NOMO-1 (cell line): ENCODE measurements at regions not wholly inside any gene's neighbourhood (a gene's known extent, or its start where the extent isn't known, plus 50 kb on each side); places are given as distances from the start of the nearest gene placed in this dataset.

Experiments
- DNase-seq, 2 experiments: peaks; one replicate each; lab custom pipeline; 2025; ENCODE audit not compliant: unreplicated experiment in 2 of 2; lab: John Stamatoyannopoulos, UW

- no peak for DNase-seq
These were observed 152.2 kb upstream of the IRX2 start for GRCh38 chr5:2903451-2904395.

GRCh38 chr5:2902742-2903297 lies 151.3 kb upstream of the IRX2 start:
- DNase-seq = no peak

- no peak for DNase-seq
These were observed 150.7 kb upstream of the IRX2 start for GRCh38 chr5:2902186-2902585.

GRCh38 chr5:2901511-2901910 lies 150.0 kb upstream of the IRX2 start:
- DNase-seq = no peak

GRCh38 chr5:2901096-2901495 lies 149.6 kb upstream of the IRX2 start:
- DNase-seq = no peak

- no peak for DNase-seq
These were observed 148.9 kb upstream of the IRX2 start for GRCh38 chr5:2900360-2900759.

GRCh38 chr5:2899311-2899710 lies 147.8 kb upstream of the IRX2 start:
- DNase-seq = no peak

GRCh38 chr5:2898661-2899060 lies 147.2 kb upstream of the IRX2 start:
- no peak for DNase-seq

GRCh38 chr5:2897276-2897961 lies 145.9 kb upstream of the IRX2 start:
- DNase-seq = no peak

GRCh38 chr5:2896371-2897275 lies 145.1 kb upstream of the IRX2 start:
- DNase-seq = no peak

GRCh38 chr5:2895876-2896275 lies 144.4 kb upstream of the IRX2 start:
- DNase-seq = no peak

GRCh38 chr5:2895196-2895595 lies 143.7 kb upstream of the IRX2 start:
- no peak for DNase-seq

GRCh38 chr5:2894736-2895135 lies 143.3 kb upstream of the IRX2 start:
- no peak for DNase-seq

- no peak for DNase-seq
These were observed 142.8 kb upstream of the IRX2 start for GRCh38 chr5:2894316-2894715.

GRCh38 chr5:2892466-2893000 lies 141.1 kb upstream of the IRX2 start:
- DNase-seq = no peak

GRCh38 chr5:2891781-2892180 lies 140.3 kb upstream of the IRX2 start:
- no peak for DNase-seq

GRCh38 chr5:2890011-2890410 lies 138.5 kb upstream of the IRX2 start:
- DNase-seq = no peak

- DNase-seq = no peak
These were observed 137.1 kb upstream of the IRX2 start for GRCh38 chr5:2888520-2889060.

GRCh38 chr5:2887481-2888348 lies 136.2 kb upstream of the IRX2 start:
- no peak for DNase-seq
